Mesenchymal stem cell (in vitro differentiated cells and primary cell): ENCODE measurements at regions not wholly inside any gene's neighbourhood (a gene's known extent, or its start where the extent isn't known, plus 50 kb on each side); places are given as distances from the start of the nearest gene placed in this dataset.
A peak's percentile ranks its signal among the peaks of the same experiment; 100 is the strongest.

Experiments
- DNase-seq: peaks from one replicate; pipeline ENCODE4 v3.0.0-alpha.2; 2013
- H2AFZ ChIP-seq: one replicate; pipeline ENCODE4 v1.6.1; 2013; ENCODE audit warnings: low read depth, mild to moderate bottlenecking, control low read depth, inconsistent platforms, low read length, moderate library complexity
- H2AK5ac ChIP-seq: 2 replicates; pipeline ENCODE4 v1.6.1; 2013; ENCODE audit warnings: low read length, moderate library complexity, mild to moderate bottlenecking, inconsistent platforms; ENCODE audit not compliant: severe bottlenecking
- H2BK120ac ChIP-seq: one replicate; pipeline ENCODE4 v1.6.1; 2013; ENCODE audit warnings: low read depth, mild to moderate bottlenecking, inconsistent platforms, low read length, moderate library complexity
- H2BK12ac ChIP-seq, 2 experiments: one replicate each; pipeline ENCODE4 v1.6.1; 2013; ENCODE audit warnings: inconsistent platforms in 2 of 2, low read length in 2 of 2, mild to moderate bottlenecking in 2 of 2, moderate library complexity in 2 of 2, control low read depth in 1 of 2
- H2BK15ac ChIP-seq: one replicate; pipeline ENCODE4 v1.6.1; 2013; ENCODE audit warnings: mild to moderate bottlenecking, low read depth, inconsistent platforms; ENCODE audit not compliant: poor library complexity, severe bottlenecking
- H2BK5ac ChIP-seq: 2 replicates; pipeline ENCODE4 v1.6.1; 2013; ENCODE audit warnings: low read depth, mild to moderate bottlenecking, low read length, control low read depth, inconsistent platforms; ENCODE audit not compliant: poor library complexity, severe bottlenecking
- H3K14ac ChIP-seq, 2 experiments: one replicate each; pipeline ENCODE4 v1.6.1; 2013; ENCODE audit warnings: inconsistent platforms in 2 of 2, low read length in 2 of 2, control low read depth in 1 of 2, mild to moderate bottlenecking in 1 of 2, moderate library complexity in 1 of 2
- H3K18ac ChIP-seq, 2 experiments: one replicate each; pipeline ENCODE4 v1.6.1; 2013; ENCODE audit warnings: inconsistent platforms in 2 of 2, low read length in 2 of 2, control low read depth in 1 of 2, low read depth in 1 of 2, mild to moderate bottlenecking in 1 of 2
- H3K23ac ChIP-seq, 2 experiments: one replicate each; pipeline ENCODE4 v1.6.1; 2013; ENCODE audit warnings: inconsistent platforms in 2 of 2, low read length in 2 of 2, mild to moderate bottlenecking in 2 of 2, moderate library complexity in 2 of 2, control low read depth in 1 of 2
- H3K27ac ChIP-seq: 2 replicates; pipeline ENCODE4 v1.5.1; 2013; ENCODE audit warnings: mild to moderate bottlenecking, moderate library complexity, low read length, control low read depth, inconsistent platforms; ENCODE audit not compliant: poor library complexity, severe bottlenecking
- H3K27me3 ChIP-seq, 2 experiments: 2 replicates each; pipeline versions ENCODE4 v1.6.1 to v1.7.0; 2013; ENCODE audit warnings: low read length in 2 of 2, mild to moderate bottlenecking in 2 of 2, moderate library complexity in 2 of 2, control low read depth in 1 of 2, inconsistent platforms in 1 of 2; ENCODE audit not compliant: control insufficient read depth in 1 of 2, insufficient read depth in 1 of 2
- H3K36me3 ChIP-seq, 2 experiments: 2 replicates each; pipeline versions ENCODE4 v1.6.1 to v1.7.0; 2013; ENCODE audit warnings: low read length in 2 of 2, control low read depth in 1 of 2, inconsistent platforms in 1 of 2, low read depth in 1 of 2, mild to moderate bottlenecking in 1 of 2; ENCODE audit not compliant: insufficient read depth in 2 of 2, control insufficient read depth in 1 of 2
- H3K4ac ChIP-seq, 2 experiments: one replicate each; pipeline ENCODE4 v1.6.1; 2013; ENCODE audit warnings: inconsistent platforms in 2 of 2, low read length in 2 of 2, mild to moderate bottlenecking in 2 of 2, moderate library complexity in 2 of 2, control low read depth in 1 of 2, low read depth in 1 of 2
- H3K4me1 ChIP-seq: 2 replicates; pipeline ENCODE4 v1.6.1; 2013; ENCODE audit warnings: low read depth, low read length, control low read depth; ENCODE audit not compliant: control insufficient read depth, insufficient read depth
- H3K4me2 ChIP-seq: 2 replicates; pipeline ENCODE4 v1.6.1; 2013; ENCODE audit warnings: low read length, mild to moderate bottlenecking, inconsistent platforms; ENCODE audit not compliant: poor library complexity, severe bottlenecking
- H3K4me3 ChIP-seq, 2 experiments: 2 replicates each; pipeline versions ENCODE4 v1.5.1 to v1.7.0; 2013; ENCODE audit warnings: low read length in 2 of 2, mild to moderate bottlenecking in 2 of 2, control low read depth in 1 of 2, low read depth in 1 of 2; ENCODE audit not compliant: insufficient read depth in 1 of 2
- H3K79me1 ChIP-seq: replicated peaks from 2 replicates; pipeline ENCODE4 v1.6.1; 2013; ENCODE audit warnings: mild to moderate bottlenecking, control low read depth, low read length, inconsistent platforms; ENCODE audit not compliant: poor library complexity, severe bottlenecking
- H3K9ac ChIP-seq: 2 replicates; pipeline ENCODE4 v1.7.0; 2013; ENCODE audit warnings: mild to moderate bottlenecking, low read length, moderate library complexity
- H3K9me3 ChIP-seq: 2 replicates; pipeline ENCODE4 v1.7.0; 2013; ENCODE audit warnings: mild to moderate bottlenecking, low read length; ENCODE audit not compliant: control insufficient read depth
- H4K8ac ChIP-seq: one replicate; pipeline ENCODE4 v1.6.1; 2013; ENCODE audit warnings: inconsistent platforms, mild to moderate bottlenecking, low read length, moderate library complexity
- H4K91ac ChIP-seq: one replicate; pipeline ENCODE4 v1.6.1; 2013; ENCODE audit warnings: mild to moderate bottlenecking, low read length, inconsistent platforms
- WGBS: methylation state at CpG from one replicate; pipeline ENCODE4 v1.1.7; 2013; ENCODE audit warnings: mixed read lengths; 5-methylcytosine and 5-hydroxymethylcytosine counted together

GRCh38 chr7:124318721-124319450, 286.0 kb upstream of the TMEM229A start:
- Histone ChIP-seq H3K9ac (no peak overlapping the region), H2AK5ac (no peak overlapping the region), H3K27ac (no peak overlapping the region), H3K4me3 (no peak overlapping the region), H3K14ac (no peak overlapping the region), H3K36me3 (no peaks in the 10 kb centered on the region), H4K91ac (no peak overlapping the region), H2BK5ac (no peak overlapping the region), H2BK12ac (no peak overlapping the region), H3K4ac (no peak overlapping the region), H3K18ac (no peak overlapping the region), H2AFZ (no peak overlapping the region), H3K9me3 (peaks cover 30% of the 10 kb centered on the region), H3K4me1 (no peaks in the 10 kb centered on the region), H3K4me2 (no peak overlapping the region), H4K8ac (no peak overlapping the region), H3K79me1 (no peaks in the 10 kb centered on the region), H2BK15ac (no peak overlapping the region), H3K27me3 (no peaks in the 10 kb centered on the region), H3K23ac (no peak overlapping the region), H2BK120ac (no peak overlapping the region)
- 100% methylated on average over 2 of the region's 5 CpGs for WGBS
- DNase-seq = no peak

GRCh38 chr7:124310934-124311390, 278.1 kb upstream of the TMEM229A start:
- no peak overlapping the region for H3K9ac ChIP-seq
- H3K23ac ChIP-seq = no peak overlapping the region
- H3K4me1 ChIP-seq = no peaks in the 10 kb centered on the region
- H3K4me3 ChIP-seq = no peak overlapping the region
- DNase-seq = peak; percentile 40
- H2AFZ ChIP-seq = peak overlapping the region; percentile 77
- H3K79me1 ChIP-seq = no peaks in the 10 kb centered on the region
- no peak overlapping the region for H3K27ac ChIP-seq
- no peaks in the 10 kb centered on the region for H3K36me3 ChIP-seq
- peaks cover 38% of the 10 kb centered on the region for H3K9me3 ChIP-seq
- no peak overlapping the region for H2BK5ac ChIP-seq
- H3K4ac ChIP-seq = no peak overlapping the region
- peak overlapping the region in 1 of 2 experiments; percentile 87 for H3K14ac ChIP-seq
- no peak overlapping the region for H2AK5ac ChIP-seq
- H2BK12ac ChIP-seq = peak overlapping the region in 1 of 2 experiments; percentile 77
- peak overlapping the region; percentile 77 to 89 for H3K18ac ChIP-seq
- H4K91ac ChIP-seq = peak overlapping the region; percentile 92
- no peak overlapping the region for H3K4me2 ChIP-seq
- H3K27me3 ChIP-seq = no peaks in the 10 kb centered on the region
- H4K8ac ChIP-seq = peak overlapping the region; percentile 87
- H2BK120ac ChIP-seq = no peak overlapping the region
- H2BK15ac ChIP-seq = no peak overlapping the region

DNA sequence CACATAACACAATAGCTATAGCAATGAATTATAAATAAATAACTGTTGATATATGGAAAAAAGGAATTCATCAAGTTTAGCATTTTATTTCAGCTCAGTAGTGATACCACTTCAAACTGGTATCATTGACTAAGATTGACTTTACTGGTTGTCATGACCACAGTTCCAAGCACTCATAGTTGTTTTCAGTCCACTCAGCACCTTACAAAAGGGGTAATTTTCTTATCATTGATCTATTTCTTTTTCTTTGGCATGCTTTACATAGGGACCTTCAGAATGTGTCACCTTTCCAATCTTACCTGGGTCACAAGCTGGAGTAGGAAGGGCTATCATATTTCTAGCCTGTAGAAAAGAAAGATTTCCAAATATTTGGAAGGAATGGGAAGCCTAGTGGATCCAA, 275.5 kb upstream of the TMEM229A start:
- no peak overlapping the region for H3K23ac ChIP-seq
- H3K9ac ChIP-seq = no peak overlapping the region
- DNase-seq = no peak
- H3K4me2 ChIP-seq = no peak overlapping the region
- H3K27me3 ChIP-seq = no peaks in the 10 kb centered on the region
- H3K9me3 ChIP-seq = peaks cover 29% of the 10 kb centered on the region
- no peaks in the 10 kb centered on the region for H3K4me1 ChIP-seq
- H4K91ac ChIP-seq = no peak overlapping the region
- no peak overlapping the region for H2BK120ac ChIP-seq
- no peak overlapping the region for H3K4me3 ChIP-seq
- no peak overlapping the region for H3K18ac ChIP-seq
- H4K8ac ChIP-seq = no peak overlapping the region
- H2AK5ac ChIP-seq = no peak overlapping the region
- no peak overlapping the region for H3K4ac ChIP-seq
- H3K27ac ChIP-seq = no peak overlapping the region
- no peak overlapping the region for H3K14ac ChIP-seq
- H2AFZ ChIP-seq = no peak overlapping the region
- H2BK5ac ChIP-seq = no peak overlapping the region
- H2BK12ac ChIP-seq = no peak overlapping the region
- no peaks in the 10 kb centered on the region for H3K36me3 ChIP-seq
- no peaks in the 10 kb centered on the region for H3K79me1 ChIP-seq
- H2BK15ac ChIP-seq = no peak overlapping the region

- DNase-seq = no peak
- Histone ChIP-seq H3K4me2 (no peak overlapping the region), H3K18ac (no peak overlapping the region), H3K4me1 (no peaks in the 10 kb centered on the region), H2BK12ac (no peak overlapping the region), H2BK5ac (no peak overlapping the region), H4K91ac (no peak overlapping the region), H2BK120ac (no peak overlapping the region), H3K79me1 (no peaks in the 10 kb centered on the region), H2BK15ac (no peak overlapping the region), H3K27ac (no peak overlapping the region), H3K36me3 (no peaks in the 10 kb centered on the region), H4K8ac (no peak overlapping the region), H3K4ac (no peak overlapping the region), H3K4me3 (no peak overlapping the region), H2AFZ (no peak overlapping the region), H3K23ac (no peak overlapping the region), H3K9me3 (peaks cover 72% of the 10 kb centered on the region), H3K14ac (no peak overlapping the region), H3K27me3 (no peaks in the 10 kb centered on the region), H3K9ac (no peak overlapping the region), H2AK5ac (no peak overlapping the region)
- 100% methylated on average over 1 of the region's 1 CpG for WGBS
These were observed 262.4 kb upstream of the TMEM229A start for GRCh38 chr7:124295289-124295688.
